T-cell (primary cell): ENCODE measurements at regions not wholly inside any gene's neighbourhood (a gene's known extent, or its start where the extent isn't known, plus 50 kb on each side); places are given as distances from the start of the nearest gene placed in this dataset.

Experiments
- ATAC-seq, 4 experiments: fragments of 200-7000 bp in 3 of 4; fragments of 150-1000 bp in 1 of 4; cut with Tn5 transposase; replicated peaks in 1 of 4; 1 replicate in 3 of 4; 2 replicates in 1 of 4; pipeline ENCODE4 v1.10.0; 2021; ENCODE audit warnings: moderate library complexity in 3 of 4, mild to moderate bottlenecking in 2 of 4, moderate number of reproducible peaks in 1 of 4
- CTCF ChIA-PET, 2 donors: fragments of 300-600 bp; sonication (Branson Sonifier 250); formaldehyde crosslinking; loops; one replicate each; lab custom pipeline; 2022; ENCODE audit warnings: antibody characterized with exemption in 2 of 2; lab: Charles Lee
- POLR2A ChIA-PET, 2 donors: fragments of 300-600 bp; sonication (Branson Sonifier 250); formaldehyde crosslinking; loops; one replicate each; lab custom pipeline; 2022; ENCODE audit warnings: antibody characterized with exemption in 2 of 2; lab: Charles Lee
- DNase-seq, 35 experiments: peaks; one replicate each; pipeline versions ENCODE4 v3.0.0 to v3.0.0-alpha.2; 2013 to 2023
- H3K27ac ChIP-seq: one replicate; pipeline ENCODE4 v1.5.1; 2013; ENCODE audit warnings: low read length
- H3K27me3 ChIP-seq, 2 experiments: replicated peaks in 1 of 2; 1 replicate in 1 of 2; 2 replicates in 1 of 2; pipeline versions ENCODE4 v1.6.1 to v1.7.0; 2013; ENCODE audit warnings: low read length in 1 of 2, mixed read lengths in 1 of 2; ENCODE audit not compliant: control insufficient read depth in 2 of 2, insufficient read depth in 2 of 2; ENCODE audit errors: extremely low read depth in 1 of 2
- H3K36me3 ChIP-seq, 2 donors: 1 replicate in 1 of 2; 2 replicates in 1 of 2; pipeline versions ENCODE4 v1.6.1 to v1.7.0; 2013; ENCODE audit warnings: low read length in 1 of 2; ENCODE audit not compliant: control insufficient read depth in 2 of 2, insufficient read depth in 1 of 2; ENCODE audit errors: extremely low read depth in 1 of 2
- H3K4me1 ChIP-seq, 2 experiments: 1 replicate in 1 of 2; 2 replicates in 1 of 2; pipeline versions ENCODE4 v1.6.1 to v1.7.0; 2013; ENCODE audit warnings: low read length in 2 of 2, mixed read lengths in 1 of 2; ENCODE audit not compliant: insufficient read depth in 2 of 2, control insufficient read depth in 1 of 2; ENCODE audit errors: extremely low read depth in 1 of 2
- H3K4me3 ChIP-seq, 2 donors: 1 replicate in 1 of 2; 2 replicates in 1 of 2; pipeline versions ENCODE4 v1.5.1 to v1.7.0; 2013; ENCODE audit warnings: mild to moderate bottlenecking in 2 of 2, low read length in 1 of 2, moderate library complexity in 1 of 2; ENCODE audit not compliant: control insufficient read depth in 1 of 2; ENCODE audit errors: extremely low read depth in 1 of 2
- H3K9me3 ChIP-seq: 2 replicates; pipeline ENCODE4 v1.7.0; 2013
- H3K27ac Mint-ChIP-seq, 2 donors: one replicate each; pipeline ENCODE4 v1.8.0; 2020 to 2021; ENCODE audit warnings: mild to moderate bottlenecking in 2 of 2, mixed read lengths in 2 of 2
- H3K27me3 Mint-ChIP-seq, 2 donors: one replicate each; pipeline ENCODE4 v1.8.0; 2021 to 2022; ENCODE audit warnings: mixed read lengths in 2 of 2
- H3K36me3 Mint-ChIP-seq: one replicate; pipeline ENCODE4 v1.8.0; 2021; ENCODE audit warnings: mixed read lengths
- H3K4me1 Mint-ChIP-seq, 3 donors: one replicate each; pipeline ENCODE4 v1.8.0; 2020 to 2022; ENCODE audit warnings: mixed read lengths in 3 of 3, mild to moderate bottlenecking in 1 of 3
- H3K4me3 Mint-ChIP-seq, 3 donors: one replicate each; pipeline ENCODE4 v1.8.0; 2020 to 2022; ENCODE audit warnings: mild to moderate bottlenecking in 3 of 3, mixed read lengths in 3 of 3, moderate library complexity in 3 of 3
- H3K9me3 Mint-ChIP-seq, 3 donors: one replicate each; pipeline ENCODE4 v1.8.0; 2020 to 2022; ENCODE audit warnings: mixed read lengths in 3 of 3
- WGBS: methylation state at CpG from one replicate; pipeline ENCODE4 v1.1.5; 2013; ENCODE audit warnings: missing lambda C conversion rate; ENCODE audit not compliant: insufficient coverage; 5-methylcytosine and 5-hydroxymethylcytosine counted together

GRCh38 chr14:94886931-94887330 is 117.0 kb upstream of the GSC start:
- no peaks in the 10 kb centered on the region for H3K9me3 ChIP-seq
- peaks cover 3 to 12% of the 10 kb centered on the region in 2 donors for H3K27me3 Mint-ChIP-seq
- WGBS: 82% methylated on average over 6 of the region's 7 CpGs
- H3K9me3 Mint-ChIP-seq: no peaks in the 10 kb centered on the region
- H3K27me3 ChIP-seq: peaks cover 0 to 14% of the 10 kb centered on the region in 2 experiments
- no peak for DNase-seq
- no peaks in the 10 kb centered on the region for H3K36me3 Mint-ChIP-seq
- no peak overlapping the region for H3K27ac ChIP-seq
- POLR2A ChIA-PET: no interaction called here
- no peak overlapping the region for H3K4me3 ChIP-seq
- ATAC-seq: no peak
- H3K27ac Mint-ChIP-seq: no peak overlapping the region
- H3K4me1 ChIP-seq: no peaks in the 10 kb centered on the region
- H3K4me3 Mint-ChIP-seq: no peak overlapping the region
- no peaks in the 10 kb centered on the region for H3K36me3 ChIP-seq
- CTCF ChIA-PET: no interaction called here
- H3K4me1 Mint-ChIP-seq: no peaks in the 10 kb centered on the region

- POLR2A ChIA-PET: no interaction called here
- H3K9me3 Mint-ChIP-seq: no peaks in the 10 kb centered on the region
These were observed 115.7 kb upstream of the GSC start for GRCh38 chr14:94885481-94886155.

GRCh38 chr14:94884616-94885230 is 114.8 kb upstream of the GSC start:
- no peaks in the 10 kb centered on the region for H3K36me3 ChIP-seq
- H3K27ac ChIP-seq: no peak overlapping the region
- 84% methylated on average over 17 of the region's 19 CpGs for WGBS
- H3K4me1 ChIP-seq: no peaks in the 10 kb centered on the region
- DNase-seq (no peak), ATAC-seq (no peak)
- Mint-ChIP-seq H3K4me3 (no peak overlapping the region), H3K27me3 (peaks cover 3 to 12% of the 10 kb centered on the region in 2 donors), H3K4me1 (no peaks in the 10 kb centered on the region), H3K27ac (no peak overlapping the region), H3K36me3 (no peaks in the 10 kb centered on the region), H3K9me3 (no peaks in the 10 kb centered on the region)
- H3K27me3 ChIP-seq: peaks cover 0 to 14% of the 10 kb centered on the region in 2 experiments
- ChIA-PET CTCF (no interaction called here), POLR2A (no interaction called here)
- H3K4me3 ChIP-seq: no peak overlapping the region
- no peaks in the 10 kb centered on the region for H3K9me3 ChIP-seq

More at GRCh38 chr14:94885481-94886155, 115.7 kb upstream of the GSC start:
- no peak for ATAC-seq
- CTCF ChIA-PET: no interaction called here
- no peak overlapping the region for H3K27ac Mint-ChIP-seq
- Histone ChIP-seq H3K36me3 (no peaks in the 10 kb centered on the region), H3K9me3 (no peaks in the 10 kb centered on the region), H3K4me3 (no peak overlapping the region), H3K4me1 (no peaks in the 10 kb centered on the region), H3K27me3 (peaks cover 0 to 14% of the 10 kb centered on the region in 2 experiments), H3K27ac (no peak overlapping the region)
- H3K4me3 Mint-ChIP-seq: no peak overlapping the region
- H3K4me1 Mint-ChIP-seq: no peaks in the 10 kb centered on the region
- no peak for DNase-seq
- peaks cover 3 to 12% of the 10 kb centered on the region in 2 donors for H3K27me3 Mint-ChIP-seq
- WGBS: 48% methylated on average over 5 of the region's 5 CpGs
- no peaks in the 10 kb centered on the region for H3K36me3 Mint-ChIP-seq

GRCh38 chr14:94882401-94882800 is 112.5 kb upstream of the GSC start:
- Mint-ChIP-seq H3K4me1 (no peaks in the 10 kb centered on the region), H3K9me3 (no peaks in the 10 kb centered on the region), H3K27me3 (peaks cover 10 to 15% of the 10 kb centered on the region in 2 donors), H3K4me3 (no peak overlapping the region), H3K27ac (no peak overlapping the region), H3K36me3 (no peaks in the 10 kb centered on the region)
- Histone ChIP-seq H3K4me3 (no peak overlapping the region), H3K4me1 (no peaks in the 10 kb centered on the region), H3K27me3 (peaks cover 0 to 20% of the 10 kb centered on the region in 2 experiments), H3K27ac (no peak overlapping the region), H3K36me3 (no peaks in the 10 kb centered on the region), H3K9me3 (no peaks in the 10 kb centered on the region)
- ATAC-seq: no peak
- DNase-seq: no peak
- 55% methylated on average over 1 of the region's 3 CpGs for WGBS
- ChIA-PET CTCF (no interaction called here), POLR2A (no interaction called here)

GRCh38 chr14:94880876-94881275 is 111.0 kb upstream of the GSC start:
- Histone ChIP-seq H3K27ac (no peak overlapping the region), H3K4me1 (no peaks in the 10 kb centered on the region), H3K9me3 (no peaks in the 10 kb centered on the region), H3K4me3 (no peak overlapping the region), H3K36me3 (no peaks in the 10 kb centered on the region), H3K27me3 (peaks cover 0 to 16% of the 10 kb centered on the region in 2 experiments)
- H3K27me3 Mint-ChIP-seq: peaks cover 20% of the 10 kb centered on the region in 2 donors
- H3K9me3 Mint-ChIP-seq: no peaks in the 10 kb centered on the region
- POLR2A ChIA-PET: no interaction called here
- no peaks in the 10 kb centered on the region for H3K4me1 Mint-ChIP-seq
- no peak for ATAC-seq
- H3K4me3 Mint-ChIP-seq: no peak overlapping the region
- WGBS: 85% methylated on average over 4 of the region's 11 CpGs
- no peak for DNase-seq
- H3K36me3 Mint-ChIP-seq: no peaks in the 10 kb centered on the region
- H3K27ac Mint-ChIP-seq: no peak overlapping the region
- CTCF ChIA-PET: no interaction called here

GRCh38 chr14:94880106-94880505 is 110.2 kb upstream of the GSC start:
- H3K4me1 ChIP-seq: no peaks in the 10 kb centered on the region
- H3K27ac ChIP-seq: no peak overlapping the region
- Mint-ChIP-seq H3K4me3 (no peak overlapping the region), H3K27ac (no peak overlapping the region), H3K9me3 (no peaks in the 10 kb centered on the region), H3K27me3 (peaks cover 19 to 20% of the 10 kb centered on the region in 2 donors), H3K4me1 (no peaks in the 10 kb centered on the region), H3K36me3 (no peaks in the 10 kb centered on the region)
- CTCF ChIA-PET: no interaction called here
- POLR2A ChIA-PET: no interaction called here
- no peak for ATAC-seq
- WGBS: 97% methylated on average over 3 of the region's 5 CpGs
- peaks cover 0 to 17% of the 10 kb centered on the region in 2 experiments for H3K27me3 ChIP-seq
- DNase-seq: no peak
- H3K4me3 ChIP-seq: no peak overlapping the region
- H3K36me3 ChIP-seq: no peaks in the 10 kb centered on the region
- H3K9me3 ChIP-seq: no peaks in the 10 kb centered on the region
